GM12878 (cell line): ENCODE measurements at regions not wholly inside any gene's neighbourhood (a gene's known extent, or its start where the extent isn't known, plus 50 kb on each side); places are given as distances from the start of the nearest gene placed in this dataset.

Experiments
- ATAC-seq: fragments of 200-7000 bp; cut with Tn5 transposase; 3 replicates; pipeline ENCODE4 v1.9.1; 2020; ENCODE audit warnings: mild to moderate bottlenecking, moderate library complexity
- BruUV-seq: library from RNA; stranded (reverse); fragments of 400-500 nt; replicated peaks from 2 replicates; lab custom pipeline; 2021; lab: Mats Ljungman, UMichigan
- CTCF ChIA-PET: fragments of 300-600 bp; sonication (Branson Sonifier 250); formaldehyde crosslinking; extraction: SDS; loops from one replicate; lab custom pipeline; 2021; ENCODE audit warnings: inconsistent platforms; lab: Yijun Ruan, JAX
- POLR2A ChIA-PET: fragments of 350-600 bp; formaldehyde crosslinking; extraction: SDS; loops from one replicate; lab custom pipeline; 2021; ENCODE audit warnings: inconsistent platforms; lab: Charles Lee
- RAD21 ChIA-PET: fragments of 300-600 bp; sonication (Branson Sonifier 250); formaldehyde crosslinking; loops from one replicate; lab custom pipeline; 2023; ENCODE audit warnings: antibody characterized with exemption; ENCODE audit not compliant: unreplicated experiment; lab: Charles Lee
- SMC1A ChIA-PET: fragments of 300-600 bp; sonication (Branson Sonifier 250); formaldehyde crosslinking; loops from one replicate; lab custom pipeline; 2023; ENCODE audit not compliant: unreplicated experiment, uncharacterized antibody; lab: Charles Lee
- DNase-seq: peaks from one replicate; pipeline ENCODE4 v3.0.0-alpha.2; 2011; ENCODE audit warnings: low read depth, low spot score
- FAIRE-seq: peaks from 3 replicates; lab custom pipeline; 2011; peaks lifted over from hg19 to GRCh38; lab: Jason Lieb, UNC
- H2AFZ ChIP-seq: 2 replicates; pipeline ENCODE4 v1.6.0; 2011; ENCODE audit warnings: low read depth, low read length, control low read depth; ENCODE audit not compliant: control insufficient read depth
- H3K27ac ChIP-seq: 2 replicates; pipeline ENCODE4 v1.5.1; 2011; ENCODE audit warnings: control low read depth; ENCODE audit not compliant: control insufficient read depth, insufficient read depth
- H3K27me3 ChIP-seq, 2 experiments: replicated peaks in 1 of 2; 2 replicates each; pipeline versions ENCODE4 v1.6.0 to v1.6.1; 2011; ENCODE audit warnings: low read length in 1 of 2; ENCODE audit not compliant: control insufficient read depth in 2 of 2, insufficient read depth in 2 of 2
- H3K36me3 ChIP-seq, 2 experiments: 2 replicates each; pipeline ENCODE4 v1.5.1; 2011; ENCODE audit warnings: low read length in 1 of 2; ENCODE audit not compliant: control insufficient read depth in 2 of 2, insufficient read depth in 2 of 2
- H3K4me1 ChIP-seq: 2 replicates; pipeline ENCODE4 v1.6.1; 2011; ENCODE audit warnings: mild to moderate bottlenecking, low read length, moderate library complexity, mixed read lengths; ENCODE audit not compliant: control insufficient read depth, insufficient read depth
- H3K4me2 ChIP-seq: 2 replicates; pipeline ENCODE4 v1.6.0; 2011; ENCODE audit warnings: control low read depth; ENCODE audit not compliant: control insufficient read depth, insufficient read depth
- H3K4me3 ChIP-seq: fragments of 200-600 bp; sonication (generic); 2 replicates; pipeline ENCODE4 v1.5.1; 2016
- H3K79me2 ChIP-seq: 2 replicates; pipeline ENCODE4 v1.6.0; 2011; ENCODE audit warnings: low read length; ENCODE audit not compliant: control insufficient read depth, insufficient read depth
- H3K9ac ChIP-seq: 2 replicates; pipeline ENCODE4 v1.8.0; 2011; ENCODE audit warnings: low read length, control low read depth, mixed read lengths; ENCODE audit not compliant: control insufficient read depth, insufficient read depth
- H3K9me3 ChIP-seq: replicated peaks from 3 replicates; pipeline ENCODE4 v1.5.1; 2011; ENCODE audit warnings: mild to moderate bottlenecking, low read length; ENCODE audit not compliant: control insufficient read depth, insufficient read depth
- H4K20me1 ChIP-seq: 2 replicates; pipeline ENCODE4 v1.6.0; 2011; ENCODE audit not compliant: control insufficient read depth, insufficient read depth
- ASH2L ChIP-seq: fragments of 300-600, 200-600 bp; sonication (generic); IDR thresholded peaks from 2 replicates; pipeline ENCODE4 v1.6.1; 2017; ENCODE audit warnings: low read depth, mild to moderate bottlenecking, borderline replicate concordance
- BCL11A ChIP-seq: IDR thresholded peaks from 2 replicates; pipeline ENCODE4 v1.6.1; 2011; ENCODE audit warnings: low read depth, low read length
- E2F4 ChIP-seq: IDR thresholded peaks from 2 replicates; pipeline ENCODE4 v1.6.1; 2012; ENCODE audit warnings: low read depth, low read length, improper control_type of control experiment
- GATAD2B ChIP-seq: fragments of 450-650 bp; conservative IDR thresholded peaks from 2 replicates; pipeline ENCODE4 v1.6.1; 2017; ENCODE audit warnings: low read depth, mild to moderate bottlenecking, moderate library complexity
- IKZF1 ChIP-seq: fragments of 450-650 bp; conservative IDR thresholded peaks from 2 replicates; pipeline ENCODE4 v1.6.1; 2017; ENCODE audit warnings: antibody characterized with exemption, mild to moderate bottlenecking
- KDM1A ChIP-seq: fragments of 200-600 bp; sonication (generic); IDR thresholded peaks from 2 replicates; pipeline ENCODE4 v1.6.1; 2016; ENCODE audit warnings: borderline replicate concordance
- MEF2A ChIP-seq: IDR thresholded peaks from 2 replicates; pipeline ENCODE4 v1.6.1; 2011; ENCODE audit warnings: low read depth, mild to moderate bottlenecking, low read length, moderate library complexity; ENCODE audit not compliant: insufficient read depth
- MTA3 ChIP-seq: IDR thresholded peaks from 2 replicates; pipeline ENCODE4 v1.6.1; 2012; ENCODE audit warnings: low read length, inconsistent platforms, borderline replicate concordance
- NFXL1 ChIP-seq: fragments of 450-650 bp; IDR thresholded peaks from 2 replicates; pipeline ENCODE4 v1.6.1; 2017; ENCODE audit warnings: antibody characterized with exemption, mild to moderate bottlenecking, borderline replicate concordance
- NFYA ChIP-seq: IDR thresholded peaks from 2 replicates; pipeline ENCODE4 v1.6.1; 2011; ENCODE audit warnings: low read depth, mild to moderate bottlenecking, low read length, improper control_type of control experiment, borderline replicate concordance
- RAD21 ChIP-seq: IDR thresholded peaks from 2 replicates; pipeline ENCODE4 v1.6.1; 2011; ENCODE audit warnings: mild to moderate bottlenecking, low read depth, low read length, moderate library complexity; ENCODE audit not compliant: insufficient read depth
- SREBF1 ChIP-seq: IDR thresholded peaks from 2 replicates; pipeline ENCODE4 v1.6.1; 2012; ENCODE audit warnings: mild to moderate bottlenecking, low read length
- SREBF2 ChIP-seq: IDR thresholded peaks from 2 replicates; pipeline ENCODE4 v1.6.1; 2012; ENCODE audit warnings: mild to moderate bottlenecking, low read length
- STAT1 ChIP-seq: fragments of 450-650 bp; conservative IDR thresholded peaks from 2 replicates; pipeline ENCODE4 v1.6.1; 2014; ENCODE audit warnings: antibody characterized with exemption, mild to moderate bottlenecking
- TAF1 ChIP-seq: IDR thresholded peaks from 2 replicates; pipeline ENCODE4 v1.6.1; 2011; ENCODE audit warnings: mild to moderate bottlenecking, low read depth, low read length, borderline replicate concordance
- WRNIP1 ChIP-seq: IDR thresholded peaks from 2 replicates; pipeline ENCODE4 v1.6.1; 2011; ENCODE audit warnings: low read depth, low read length, improper control_type of control experiment, borderline replicate concordance
- WGBS: methylation state at CpG from one replicate; pipeline ENCODE4 v1.1.6; 2016; ENCODE audit warnings: low lambda C conversion rate; ENCODE audit not compliant: insufficient replicate concordance, insufficient coverage; ENCODE audit errors: missing lambda C conversion rate; 5-methylcytosine and 5-hydroxymethylcytosine counted together
- in situ Hi-C: fragments of 300-500 bp; cut with MboI; formaldehyde crosslinking; loops from 9 replicates; pipeline ENCODE4 v1.14.3; 2018; ENCODE audit warnings: mixed read lengths
- intact Hi-C: fragments of 100-400 bp; cut with micrococcal nuclease; formaldehyde crosslinking; loops from one replicate; pipeline ENCODE4 v1.14.2; 2022; ENCODE audit not compliant: unreplicated experiment
- TF ChIP-seq, protein P1 (sequence below): fragments of 450-650 bp; IDR thresholded peaks from 2 replicates; pipeline ENCODE4 v1.6.1; 2016; ENCODE audit warnings: mild to moderate bottlenecking
- TF ChIP-seq, protein P2 (sequence below): fragments of 450-650 bp; formaldehyde crosslinking; IDR thresholded peaks from 2 replicates; pipeline ENCODE4 v1.4.0; 2022; ENCODE audit warnings: mild to moderate bottlenecking, moderate library complexity

DNA sequence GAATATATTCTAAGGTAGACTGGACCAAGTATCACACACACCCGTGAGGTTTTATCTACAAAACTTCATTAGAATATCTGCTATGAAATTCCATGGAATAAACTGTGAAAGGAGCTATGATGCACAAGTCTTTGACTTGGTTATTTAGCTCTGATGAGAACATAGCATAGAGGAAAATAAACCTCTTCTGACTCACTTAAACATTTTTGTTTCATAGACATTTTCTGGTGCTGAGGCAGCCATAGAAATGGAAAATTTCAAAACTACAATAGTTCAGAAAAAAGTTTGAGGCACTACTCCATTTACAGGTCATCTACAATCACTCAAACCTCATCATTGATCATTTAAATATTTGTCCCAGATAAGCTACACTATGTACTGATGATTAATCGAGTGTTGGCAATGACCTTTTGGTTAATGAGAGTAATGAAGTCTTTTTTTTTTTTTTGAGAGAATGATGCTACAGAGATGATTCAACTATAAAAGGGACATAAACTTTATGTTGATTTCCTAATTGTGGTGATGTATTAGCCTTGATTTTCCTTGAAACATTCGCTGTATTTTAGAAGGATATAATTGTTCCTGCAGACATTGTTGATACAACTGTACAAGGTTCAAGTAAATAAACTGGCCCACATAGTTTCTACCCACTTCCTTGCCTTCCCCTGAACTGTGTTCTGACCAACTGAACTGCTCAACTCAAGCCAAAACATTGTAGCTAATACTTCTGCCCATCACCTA is 77.5 kb downstream of the AREG start (continued):
- TF ChIP-seq SREBF1 (no peak), MEF2A (no peak)

DNA sequence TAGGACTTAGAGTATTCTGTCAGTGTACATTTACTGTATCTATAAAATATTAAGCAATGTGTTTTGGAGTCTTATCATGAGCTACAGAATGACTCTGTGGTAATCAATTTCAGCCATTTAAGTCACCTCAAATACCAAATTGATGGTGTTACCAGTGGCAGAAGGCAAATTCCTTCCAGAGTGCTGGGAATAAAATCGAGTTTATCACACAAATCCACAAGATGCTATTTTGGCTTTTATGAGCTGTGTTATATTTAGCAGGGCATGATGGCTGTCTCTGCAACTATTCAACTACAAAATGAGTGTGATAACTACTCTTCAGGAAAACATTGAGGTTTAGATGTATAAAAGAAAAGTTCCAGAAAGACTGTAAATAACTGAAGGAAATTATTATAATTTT is 78.2 kb downstream of the AREG start:
- ATAC-seq (no peak), FAIRE-seq (no peak), DNase-seq (no peak)
- H3K9me3 ChIP-seq = no peaks in the 10 kb centered on the region
- H3K79me2 ChIP-seq = no peaks in the 10 kb centered on the region
- no TSS peak for BruUV-seq
- ChIA-PET CTCF (interaction anchor here (0.6 to 1.7 kb wide), 2 partner anchors 10 to 153 kb away, joined by 3 to 6 read pairs; no protein-coding TSS in a partner anchor), POLR2A (no interaction called here), RAD21 (no interaction called here), SMC1A (no interaction called here)
- H3K27ac ChIP-seq = no peak overlapping the region
- H3K4me2 ChIP-seq = no peak overlapping the region
- intact Hi-C loops (no loop called here), in situ Hi-C loops (no loop called here)
- no peaks in the 10 kb centered on the region for H3K36me3 ChIP-seq
- H3K9ac ChIP-seq = no peak overlapping the region
- H4K20me1 ChIP-seq = no peaks in the 10 kb centered on the region
- no peak overlapping the region for H2AFZ ChIP-seq
- no peak overlapping the region for H3K4me3 ChIP-seq
- H3K4me1 ChIP-seq = no peaks in the 10 kb centered on the region
- WGBS = 0% methylated on average over 1 of the region's 1 CpG
- no peaks in the 10 kb centered on the region for H3K27me3 ChIP-seq
- TF ChIP-seq GATAD2B (no peak), IKZF1 (no peak), RAD21 (no peak), E2F4 (no peak), TAF1 (no peak), ASH2L (no peak), KDM1A (no peak), MEF2A (no peak), BCL11A (no peak), STAT1 (no peak), MTA3 (no peak), NFXL1 (no peak), WRNIP1 (no peak), NFYA (no peak), SREBF2 (no peak)
- TF ChIP-seq, protein P1, sequence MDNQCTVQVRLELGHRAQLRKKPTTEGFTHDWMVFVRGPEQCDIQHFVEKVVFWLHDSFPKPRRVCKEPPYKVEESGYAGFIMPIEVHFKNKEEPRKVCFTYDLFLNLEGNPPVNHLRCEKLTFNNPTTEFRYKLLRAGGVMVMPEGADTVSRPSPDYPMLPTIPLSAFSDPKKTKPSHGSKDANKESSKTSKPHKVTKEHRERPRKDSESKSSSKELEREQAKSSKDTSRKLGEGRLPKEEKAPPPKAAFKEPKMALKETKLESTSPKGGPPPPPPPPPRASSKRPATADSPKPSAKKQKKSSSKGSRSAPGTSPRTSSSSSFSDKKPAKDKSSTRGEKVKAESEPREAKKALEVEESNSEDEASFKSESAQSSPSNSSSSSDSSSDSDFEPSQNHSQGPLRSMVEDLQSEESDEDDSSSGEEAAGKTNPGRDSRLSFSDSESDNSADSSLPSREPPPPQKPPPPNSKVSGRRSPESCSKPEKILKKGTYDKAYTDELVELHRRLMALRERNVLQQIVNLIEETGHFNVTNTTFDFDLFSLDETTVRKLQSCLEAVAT = no peak
- TF ChIP-seq, protein P2, sequence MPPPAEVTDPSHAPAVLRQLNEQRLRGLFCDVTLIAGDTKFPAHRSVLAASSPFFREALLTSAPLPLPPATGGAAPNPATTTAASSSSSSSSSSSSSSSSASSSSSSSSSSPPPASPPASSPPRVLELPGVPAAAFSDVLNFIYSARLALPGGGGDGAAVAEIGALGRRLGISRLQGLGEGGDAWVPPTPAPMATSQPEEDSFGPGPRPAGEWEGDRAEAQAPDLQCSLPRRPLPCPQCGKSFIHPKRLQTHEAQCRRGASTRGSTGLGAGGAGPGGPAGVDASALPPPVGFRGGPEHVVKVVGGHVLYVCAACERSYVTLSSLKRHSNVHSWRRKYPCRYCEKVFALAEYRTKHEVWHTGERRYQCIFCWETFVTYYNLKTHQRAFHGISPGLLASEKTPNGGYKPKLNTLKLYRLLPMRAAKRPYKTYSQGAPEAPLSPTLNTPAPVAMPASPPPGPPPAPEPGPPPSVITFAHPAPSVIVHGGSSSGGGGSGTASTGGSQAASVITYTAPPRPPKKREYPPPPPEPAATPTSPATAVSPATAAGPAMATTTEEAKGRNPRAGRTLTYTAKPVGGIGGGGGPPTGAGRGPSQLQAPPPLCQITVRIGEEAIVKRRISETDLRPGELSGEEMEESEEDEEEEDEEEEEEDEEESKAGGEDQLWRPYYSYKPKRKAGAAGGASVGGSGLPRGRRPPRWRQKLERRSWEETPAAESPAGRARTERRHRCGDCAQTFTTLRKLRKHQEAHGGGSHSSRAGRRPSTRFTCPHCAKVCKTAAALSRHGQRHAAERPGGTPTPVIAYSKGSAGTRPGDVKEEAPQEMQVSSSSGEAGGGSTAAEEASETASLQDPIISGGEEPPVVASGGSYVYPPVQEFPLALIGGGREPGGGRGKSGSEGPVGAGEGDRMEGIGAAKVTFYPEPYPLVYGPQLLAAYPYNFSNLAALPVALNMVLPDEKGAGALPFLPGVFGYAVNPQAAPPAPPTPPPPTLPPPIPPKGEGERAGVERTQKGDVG = no peak
